ENCODE measurements at regions not wholly inside any gene's neighbourhood (a gene's known extent, or its start where the extent isn't known, plus 50 kb on each side); places are given as distances from the start of the nearest gene placed in this dataset.

- TF ChIP-seq, protein P1, sequence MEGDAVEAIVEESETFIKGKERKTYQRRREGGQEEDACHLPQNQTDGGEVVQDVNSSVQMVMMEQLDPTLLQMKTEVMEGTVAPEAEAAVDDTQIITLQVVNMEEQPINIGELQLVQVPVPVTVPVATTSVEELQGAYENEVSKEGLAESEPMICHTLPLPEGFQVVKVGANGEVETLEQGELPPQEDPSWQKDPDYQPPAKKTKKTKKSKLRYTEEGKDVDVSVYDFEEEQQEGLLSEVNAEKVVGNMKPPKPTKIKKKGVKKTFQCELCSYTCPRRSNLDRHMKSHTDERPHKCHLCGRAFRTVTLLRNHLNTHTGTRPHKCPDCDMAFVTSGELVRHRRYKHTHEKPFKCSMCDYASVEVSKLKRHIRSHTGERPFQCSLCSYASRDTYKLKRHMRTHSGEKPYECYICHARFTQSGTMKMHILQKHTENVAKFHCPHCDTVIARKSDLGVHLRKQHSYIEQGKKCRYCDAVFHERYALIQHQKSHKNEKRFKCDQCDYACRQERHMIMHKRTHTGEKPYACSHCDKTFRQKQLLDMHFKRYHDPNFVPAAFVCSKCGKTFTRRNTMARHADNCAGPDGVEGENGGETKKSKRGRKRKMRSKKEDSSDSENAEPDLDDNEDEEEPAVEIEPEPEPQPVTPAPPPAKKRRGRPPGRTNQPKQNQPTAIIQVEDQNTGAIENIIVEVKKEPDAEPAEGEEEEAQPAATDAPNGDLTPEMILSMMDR (tag by site-specific recombination; IDR thresholded peaks at IDR 0.05) = no peak
- TF ChIP-seq SP2 (tag by site-specific recombination; IDR thresholded peaks at IDR 0.05) (no peak), ZNF423 (tag by site-specific recombination; IDR thresholded peaks at IDR 0.05) (no peak), IKZF3 (tag by site-specific recombination; IDR thresholded peaks at IDR 0.05) (no peak), REST (tag by site-specific recombination; IDR thresholded peaks at IDR 0.05) (no peak), ZNF658 (tag by site-specific recombination; IDR thresholded peaks at IDR 0.05) (no peak)
Measured at GRCh38 chr6:142621822-142622221, 320.0 kb downstream of the ADGRG6 start.

Measured in HEK293 (cell line).